Spleen (tissue), 11 donors: ENCODE measurements at regions not wholly inside any gene's neighbourhood (a gene's known extent, or its start where the extent isn't known, plus 50 kb on each side); places are given as distances from the start of the nearest gene placed in this dataset.

ENCODE experiments used
- DNase-seq: peaks from one replicate; pipeline ENCODE4 v3.0.0-alpha.2; 2020
- H3K27ac ChIP-seq, 8 donors: fragments of 200-600 bp; sonication (generic) in 7 of 8; 1 replicate in 4 of 8; 2 replicates in 4 of 8; pipeline versions ENCODE4 v1.5.0 to v1.8.0; 2016 to 2021; ENCODE audit warnings: inconsistent platforms in 4 of 8, mild to moderate bottlenecking in 4 of 8, moderate library complexity in 1 of 8
- H3K27me3 ChIP-seq, 7 donors: fragments of 200-600 bp; sonication (generic) in 6 of 7; replicated peaks in 1 of 7; 1 replicate in 4 of 7; 2 replicates in 3 of 7; pipeline versions ENCODE4 v1.5.0 to v1.8.0; 2016 to 2021; ENCODE audit warnings: inconsistent platforms in 3 of 7, mild to moderate bottlenecking in 1 of 7
- H3K36me3 ChIP-seq, 6 donors: fragments of 200-600 bp; sonication (generic) in 5 of 6; 1 replicate in 4 of 6; 2 replicates in 2 of 6; pipeline versions ENCODE4 v1.5.0 to v1.8.0; 2016 to 2021; ENCODE audit warnings: inconsistent platforms in 2 of 6
- H3K4me1 ChIP-seq, 6 donors: fragments of 200-600 bp; sonication (generic) in 5 of 6; 1 replicate in 3 of 6; 2 replicates in 3 of 6; pipeline versions ENCODE4 v1.5.0 to v1.8.0; 2016 to 2021; ENCODE audit warnings: inconsistent platforms in 3 of 6
- H3K4me3 ChIP-seq, 8 donors: fragments of 200-600 bp; sonication (generic) in 7 of 8; 1 replicate in 4 of 8; 2 replicates in 4 of 8; pipeline versions ENCODE4 v1.5.0 to v1.8.0; 2016 to 2021; ENCODE audit warnings: inconsistent platforms in 4 of 8, mild to moderate bottlenecking in 4 of 8, moderate library complexity in 2 of 8
- H3K9me3 ChIP-seq, 8 donors: fragments of 200-600 bp; sonication (generic) in 7 of 8; 1 replicate in 4 of 8; 2 replicates in 4 of 8; pipeline versions ENCODE4 v1.5.0 to v1.8.0; 2016 to 2021; ENCODE audit warnings: inconsistent platforms in 4 of 8
- POLR2A ChIP-seq, 3 donors: fragments of 450-650 bp; IDR thresholded peaks; one replicate each; pipeline ENCODE4 v1.5.1; 2017; ENCODE audit warnings: antibody characterized with exemption in 3 of 3, mild to moderate bottlenecking in 1 of 3
- POLR2AphosphoS5 ChIP-seq, 3 donors: sonication (generic); formaldehyde crosslinking; IDR thresholded peaks; one replicate each; pipeline ENCODE4 v1.5.1; 2017; ENCODE audit warnings: antibody characterized with exemption in 3 of 3
- WGBS, 5 donors: extraction: QIAGEN DNeasy Blood & Tissue Kit in 3 of 5; methylation state at CpG; one replicate each; pipeline versions ENCODE4 v1.1.5 to v1.1.7; 2013 to 2018; 5-methylcytosine and 5-hydroxymethylcytosine counted together
- intact Hi-C: fragments of 100-400 bp; cut with DNase I; formaldehyde crosslinking; loops from one replicate; pipeline ENCODE4 v1.15.0; 2023; ENCODE audit warnings: low total_unique reads
- TF ChIP-seq, protein P1 (sequence below), 11 experiments: fragments of 200-600 bp in 7 of 11; fragments of 450-650 bp in 4 of 11; sonication (generic) in 4 of 11; IDR thresholded peaks in 8 of 11; conservative IDR thresholded peaks in 3 of 11; 1 replicate in 7 of 11; 2 replicates in 4 of 11; pipeline versions ENCODE4 v1.4.0 to v1.8.0; 2016 to 2021; ENCODE audit warnings: antibody characterized with exemption in 11 of 11, inconsistent platforms in 4 of 11, mild to moderate bottlenecking in 1 of 11
- donor health status: healthy with polysubstance abuse.
- donor health status: DM: no; HTN: no; CAD: no; lungs with moderate emphysema.
- donor health status: DM: no; HTN: no; CAD: no.
- donor health status: Bipolar disorder and iron deficiency.
- donor health status: healthy.
- donor health status: DM: no; HTN: no; CAD: no.
- donor health status: DM: yes; HTN: yes; CAD: no.

DNA sequence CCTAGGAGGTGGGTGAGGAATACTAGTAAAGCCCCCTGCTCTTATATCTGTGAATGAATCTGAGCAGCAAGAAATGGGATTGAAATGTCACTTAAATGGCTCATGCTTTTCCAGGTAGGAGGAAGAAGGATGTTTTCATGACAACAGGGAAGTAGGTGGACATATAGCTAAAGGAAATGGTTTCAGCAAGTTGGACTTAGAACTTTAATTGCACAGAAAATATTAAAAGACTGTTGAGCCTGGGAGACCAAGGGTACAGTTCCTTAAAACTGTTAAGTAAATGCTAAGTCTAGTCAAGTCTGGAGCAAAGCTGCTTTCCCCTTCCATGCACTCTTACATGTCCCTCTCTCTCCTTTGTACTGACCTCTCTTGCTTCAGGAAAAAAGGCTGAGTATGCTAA, 301.3 kb downstream of the HGF start:
- no peak for DNase-seq
- H3K36me3 ChIP-seq: no peaks in the 10 kb centered on the region
- H3K27ac ChIP-seq: no peak overlapping the region
- H3K4me1 ChIP-seq: no peaks in the 10 kb centered on the region
- no peaks in the 10 kb centered on the region for H3K9me3 ChIP-seq
- intact Hi-C loops: no loop called here
- no peaks in the 10 kb centered on the region for H3K27me3 ChIP-seq
- no peak for TF ChIP-seq POLR2A (IDR thresholded peaks at IDR 0.05)
- TF ChIP-seq, protein P1, sequence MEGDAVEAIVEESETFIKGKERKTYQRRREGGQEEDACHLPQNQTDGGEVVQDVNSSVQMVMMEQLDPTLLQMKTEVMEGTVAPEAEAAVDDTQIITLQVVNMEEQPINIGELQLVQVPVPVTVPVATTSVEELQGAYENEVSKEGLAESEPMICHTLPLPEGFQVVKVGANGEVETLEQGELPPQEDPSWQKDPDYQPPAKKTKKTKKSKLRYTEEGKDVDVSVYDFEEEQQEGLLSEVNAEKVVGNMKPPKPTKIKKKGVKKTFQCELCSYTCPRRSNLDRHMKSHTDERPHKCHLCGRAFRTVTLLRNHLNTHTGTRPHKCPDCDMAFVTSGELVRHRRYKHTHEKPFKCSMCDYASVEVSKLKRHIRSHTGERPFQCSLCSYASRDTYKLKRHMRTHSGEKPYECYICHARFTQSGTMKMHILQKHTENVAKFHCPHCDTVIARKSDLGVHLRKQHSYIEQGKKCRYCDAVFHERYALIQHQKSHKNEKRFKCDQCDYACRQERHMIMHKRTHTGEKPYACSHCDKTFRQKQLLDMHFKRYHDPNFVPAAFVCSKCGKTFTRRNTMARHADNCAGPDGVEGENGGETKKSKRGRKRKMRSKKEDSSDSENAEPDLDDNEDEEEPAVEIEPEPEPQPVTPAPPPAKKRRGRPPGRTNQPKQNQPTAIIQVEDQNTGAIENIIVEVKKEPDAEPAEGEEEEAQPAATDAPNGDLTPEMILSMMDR (IDR thresholded peaks at IDR 0.05 in 8 of 11, conservative IDR thresholded peaks at IDR 0.05 in 3 of 11): no peak
- no peak for TF ChIP-seq POLR2AphosphoS5 (IDR thresholded peaks at IDR 0.05)
- no peak overlapping the region for H3K4me3 ChIP-seq

DNA sequence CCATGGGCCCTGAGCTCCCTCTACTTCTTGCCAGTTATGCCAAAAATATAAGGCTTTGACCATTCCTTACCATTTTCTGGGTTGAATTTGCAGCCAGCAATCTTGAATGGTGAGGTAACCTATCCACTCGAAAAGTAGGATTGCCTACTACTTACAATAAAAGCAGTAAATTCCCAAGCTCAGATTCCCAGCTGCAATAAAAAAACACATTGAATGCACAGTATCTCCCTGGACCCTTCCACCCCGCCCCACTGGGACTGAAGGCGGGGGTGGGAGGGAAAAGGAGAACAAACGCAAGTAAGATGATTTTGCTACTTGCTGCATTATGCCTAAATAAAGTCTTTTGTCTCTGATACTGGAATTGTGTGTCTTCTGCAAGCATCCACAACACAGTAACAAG, 301.9 kb downstream of the HGF start:
- no peaks in the 10 kb centered on the region for H3K4me1 ChIP-seq
- no peak overlapping the region for H3K27ac ChIP-seq
- no peak for DNase-seq
- intact Hi-C loops: no loop called here
- no peaks in the 10 kb centered on the region for H3K9me3 ChIP-seq
- no peaks in the 10 kb centered on the region for H3K36me3 ChIP-seq
- no peaks in the 10 kb centered on the region for H3K27me3 ChIP-seq
- no peak for TF ChIP-seq POLR2A (IDR thresholded peaks at IDR 0.05)
- no peak for TF ChIP-seq POLR2AphosphoS5 (IDR thresholded peaks at IDR 0.05)
- TF ChIP-seq, protein P1 (IDR thresholded peaks at IDR 0.05 in 8 of 11, conservative IDR thresholded peaks at IDR 0.05 in 3 of 11): no peak
- WGBS, 5 donors: 77 to 90% (median 83%) methylated on average over 4 of the region's 4 CpGs
- no peak overlapping the region for H3K4me3 ChIP-seq

DNA sequence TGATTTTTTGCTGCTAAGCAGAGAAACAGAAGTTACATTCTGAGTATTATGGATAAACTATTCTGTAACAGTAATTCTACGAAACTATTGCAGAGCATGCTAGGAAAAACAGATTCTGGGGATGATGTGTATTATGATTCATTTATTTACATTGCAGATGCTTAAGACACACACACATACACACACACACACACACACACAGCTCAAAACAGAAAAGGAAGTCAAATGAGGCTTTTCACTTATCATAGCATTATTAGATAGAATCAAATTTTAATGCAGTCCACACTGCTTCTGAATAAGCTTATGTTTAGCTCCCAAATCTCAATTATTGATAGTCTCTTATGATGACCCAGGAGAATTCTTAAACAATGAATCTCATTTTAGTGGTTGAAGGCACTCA, 307.2 kb downstream of the HGF start:
- Histone ChIP-seq H3K9me3 (no peaks in the 10 kb centered on the region), H3K36me3 (no peaks in the 10 kb centered on the region), H3K4me1 (no peaks in the 10 kb centered on the region), H3K27me3 (no peaks in the 10 kb centered on the region), H3K4me3 (no peak overlapping the region), H3K27ac (no peak overlapping the region)
- TF ChIP-seq, protein P1 (IDR thresholded peaks at IDR 0.05 in 8 of 11, conservative IDR thresholded peaks at IDR 0.05 in 3 of 11): no peak
- TF ChIP-seq POLR2A (IDR thresholded peaks at IDR 0.05): no peak
- no peak for TF ChIP-seq POLR2AphosphoS5 (IDR thresholded peaks at IDR 0.05)
- intact Hi-C loops: no loop called here
- DNase-seq: no peak
- whole genome bisulfite sequencing, 5 donors: 74 to 97% (median 81%) methylated on average over 1 of the region's 1 CpG

DNA sequence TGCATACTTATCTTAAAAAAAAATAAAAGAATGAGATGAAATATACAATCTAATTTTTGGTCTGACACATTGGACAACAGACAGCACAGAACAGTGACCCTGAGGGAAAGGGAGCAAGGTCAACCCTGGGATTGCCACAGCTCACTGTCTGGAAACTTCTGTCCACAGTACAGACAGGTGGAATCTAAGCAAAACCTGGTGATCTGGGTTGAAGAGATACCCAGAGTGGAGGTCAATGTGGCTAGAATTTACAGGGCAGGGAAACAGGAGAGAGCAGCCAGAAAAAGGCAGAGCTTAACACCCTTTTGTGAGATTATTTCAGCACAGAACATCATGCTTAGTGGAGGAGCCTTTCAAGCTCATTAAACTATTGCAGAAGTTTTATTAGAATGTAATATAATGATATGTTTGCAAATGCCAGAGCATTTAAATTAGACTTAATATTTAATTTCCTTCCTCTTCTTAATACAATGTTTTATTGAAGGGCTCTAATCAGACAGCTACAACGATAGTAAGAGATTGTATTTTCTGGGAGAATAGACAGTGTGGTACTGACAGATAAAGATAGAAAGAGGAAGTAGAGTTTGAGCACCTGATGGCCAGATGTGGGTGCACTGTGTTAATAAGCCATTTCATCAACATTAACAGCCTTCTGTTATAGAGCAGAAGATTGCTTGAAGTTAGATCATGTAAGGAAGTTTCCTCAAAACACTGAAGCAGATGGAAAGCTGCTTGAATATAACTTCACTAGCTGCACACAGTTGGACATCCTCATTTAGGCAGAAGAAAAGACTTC, 309.4 kb downstream of the HGF start:
- no peak for DNase-seq
- intact Hi-C loops: no loop called here
- WGBS, 5 donors: 2 to 13% (median 9%) methylated on average over 1 of the region's 1 CpG
- Histone ChIP-seq H3K27me3 (no peaks in the 10 kb centered on the region), H3K36me3 (no peaks in the 10 kb centered on the region), H3K27ac (no peak overlapping the region), H3K4me1 (no peaks in the 10 kb centered on the region), H3K9me3 (no peaks in the 10 kb centered on the region), H3K4me3 (no peak overlapping the region)
- TF ChIP-seq POLR2AphosphoS5 (IDR thresholded peaks at IDR 0.05): no peak
- TF ChIP-seq, protein P1 (IDR thresholded peaks at IDR 0.05 in 8 of 11, conservative IDR thresholded peaks at IDR 0.05 in 3 of 11): no peak
- TF ChIP-seq POLR2A (IDR thresholded peaks at IDR 0.05): no peak
